SU-DHL-6 (cell line): ENCODE measurements at regions not wholly inside any gene's neighbourhood (a gene's known extent, or its start where the extent isn't known, plus 50 kb on each side); places are given as distances from the start of the nearest gene placed in this dataset.
"Not testable (repeated sequence)": the region's sequence is repeated elsewhere in the genome, so short reads cannot be mapped to it uniquely, and the experiment has no call there.

Source experiments
- H2AFZ ChIP-seq: fragments of 200-600 bp; sonication (generic); 2 replicates; pipeline ENCODE4 v1.6.1; 2014; ENCODE audit warnings: low read depth, mild to moderate bottlenecking, moderate library complexity, mixed read lengths, antibody characterized with exemption, low read length; ENCODE audit not compliant: severe bottlenecking
- H3F3A ChIP-seq: fragments of 200-600 bp; shearing (Covaris generic); 2 replicates; pipeline ENCODE4 v1.6.0; 2016; ENCODE audit warnings: antibody characterized with exemption, mild to moderate bottlenecking; ENCODE audit not compliant: insufficient read depth
- H3K27ac ChIP-seq: fragments of 200-600 bp; sonication (generic); 2 replicates; pipeline ENCODE4 v1.5.1; 2016; ENCODE audit warnings: low read depth, mild to moderate bottlenecking, low read length, moderate library complexity, mixed read lengths
- H3K27me3 ChIP-seq: fragments of 200-600 bp; sonication (generic), shearing (Covaris generic); 2 replicates; pipeline ENCODE4 v1.6.0; 2014; ENCODE audit warnings: mild to moderate bottlenecking, low read length
- H3K36me3 ChIP-seq: fragments of 200-600 bp; sonication (generic); 2 replicates; pipeline ENCODE4 v1.6.1; 2014; ENCODE audit warnings: mild to moderate bottlenecking, low read length, mixed read lengths
- H3K4me2 ChIP-seq: fragments of 300-600, 200-600 bp; shearing (Covaris generic), sonication (generic); 2 replicates; pipeline ENCODE4 v1.6.0; 2014; ENCODE audit warnings: low read length, low read depth, mild to moderate bottlenecking; ENCODE audit not compliant: poor library complexity, severe bottlenecking
- H3K4me3 ChIP-seq: fragments of 200-600 bp; sonication (generic); 2 replicates; pipeline ENCODE4 v1.5.1; 2014; ENCODE audit warnings: antibody characterized with exemption, low read length, mild to moderate bottlenecking, mixed read lengths; ENCODE audit not compliant: insufficient read depth, poor library complexity, severe bottlenecking
- H3K79me2 ChIP-seq: fragments of 200-600 bp; sonication (generic); 2 replicates; pipeline ENCODE4 v1.6.1; 2014; ENCODE audit warnings: mild to moderate bottlenecking, low read length, moderate library complexity; ENCODE audit not compliant: insufficient read depth
- H3K9ac ChIP-seq: fragments of 200-600 bp; sonication (generic); 2 replicates; pipeline ENCODE4 v1.7.0; 2014; ENCODE audit warnings: mild to moderate bottlenecking, low read length
- H3K9me2 ChIP-seq: fragments of 200-600 bp; sonication (generic); replicated peaks from 2 replicates; pipeline ENCODE4 v1.6.1; 2014; ENCODE audit warnings: low read length; ENCODE audit not compliant: insufficient read depth
- H3K9me3 ChIP-seq: fragments of 200-600 bp; sonication (generic); 2 replicates; pipeline ENCODE4 v1.6.1; 2014; ENCODE audit warnings: low read length, mixed read lengths; ENCODE audit not compliant: insufficient read depth
- H4K20me1 ChIP-seq: fragments of 200-600 bp; sonication (generic); 2 replicates; pipeline ENCODE4 v1.6.1; 2014; ENCODE audit warnings: low read depth, mild to moderate bottlenecking, antibody characterized with exemption, low read length, moderate library complexity, mixed read lengths
- CTCF ChIP-seq: fragments of 200-600 bp; sonication (generic); IDR thresholded peaks from one replicate; pipeline ENCODE4 v1.5.1; 2017; ENCODE audit warnings: antibody characterized with exemption, mild to moderate bottlenecking, low read length, moderate library complexity; ENCODE audit not compliant: insufficient read depth, poor library complexity, severe bottlenecking
- EZH2phosphoT487 ChIP-seq: fragments of 200-600 bp; sonication (generic), shearing (Covaris generic); conservative IDR thresholded peaks from 2 replicates; pipeline ENCODE4 v1.6.1; 2018; ENCODE audit warnings: mild to moderate bottlenecking, antibody characterized with exemption, low read length, moderate library complexity, mixed read lengths

- H3K9ac ChIP-seq = no peak overlapping the region
- H3K36me3 ChIP-seq = no peaks in the 10 kb centered on the region
- H3K9me3 ChIP-seq = no peaks in the 10 kb centered on the region
- TF ChIP-seq EZH2phosphoT487 (no peak), CTCF (no peak)
- H3F3A ChIP-seq = no peaks in the 10 kb centered on the region
- no peak overlapping the region for H3K27ac ChIP-seq
- H3K4me2 ChIP-seq = no peak overlapping the region
- no peaks in the 10 kb centered on the region for H3K27me3 ChIP-seq
- H3K9me2 ChIP-seq = no peaks in the 10 kb centered on the region
- no peak overlapping the region for H3K4me3 ChIP-seq
- no peak overlapping the region for H2AFZ ChIP-seq
- H3K79me2 ChIP-seq = no peaks in the 10 kb centered on the region
- no peaks in the 10 kb centered on the region for H4K20me1 ChIP-seq
Observed at GRCh38 chrX:136950211-136950610, 69.7 kb upstream of the RBMX start.

- no peaks in the 10 kb centered on the region for H3F3A ChIP-seq
- H2AFZ ChIP-seq = no peak overlapping the region
- H3K27me3 ChIP-seq = no peaks in the 10 kb centered on the region
- no peak overlapping the region for H3K4me3 ChIP-seq
- no peaks in the 10 kb centered on the region for H3K9me2 ChIP-seq
- no peak overlapping the region for H3K4me2 ChIP-seq
- no peak overlapping the region for H3K27ac ChIP-seq
- H4K20me1 ChIP-seq = no peaks in the 10 kb centered on the region
- H3K9me3 ChIP-seq = no peaks in the 10 kb centered on the region
- H3K9ac ChIP-seq = no peak overlapping the region
- H3K79me2 ChIP-seq = no peaks in the 10 kb centered on the region
- no peaks in the 10 kb centered on the region for H3K36me3 ChIP-seq
- TF ChIP-seq CTCF = no peak
- no peak for TF ChIP-seq EZH2phosphoT487
Observed at GRCh38 chrX:136941396-136942337, 61.1 kb upstream of the RBMX start.

GRCh38 chrX:136936183-136936549, 55.6 kb upstream of the RBMX start:
- Histone ChIP-seq H3K36me3 (no peaks in the 10 kb centered on the region), H3K9ac (no peak overlapping the region), H3K4me3 (no peak overlapping the region), H2AFZ (no peak overlapping the region), H3F3A (no peaks in the 10 kb centered on the region), H4K20me1 (no peaks in the 10 kb centered on the region), H3K4me2 (no peak overlapping the region), H3K9me2 (no peaks in the 10 kb centered on the region), H3K9me3 (no peaks in the 10 kb centered on the region), H3K27me3 (no peaks in the 10 kb centered on the region), H3K79me2 (no peaks in the 10 kb centered on the region), H3K27ac (no peak overlapping the region)
- TF ChIP-seq CTCF = no peak
- TF ChIP-seq EZH2phosphoT487 = no peak

- H3K9me2 ChIP-seq, H4K20me1 ChIP-seq, H3K4me2 ChIP-seq, H3K36me3 ChIP-seq, H3K4me3 ChIP-seq, H3K27ac ChIP-seq, H3K27me3 ChIP-seq, H3K9me3 ChIP-seq, H3K9ac ChIP-seq, H2AFZ ChIP-seq, H3F3A ChIP-seq, H3K79me2 ChIP-seq: not testable (repeated sequence)
Observed at GRCh38 chrX:136935533-136936182, 55.1 kb upstream of the RBMX start.

- H3K9me2 ChIP-seq, H2AFZ ChIP-seq, H3K79me2 ChIP-seq, H3K27me3 ChIP-seq, H3K4me2 ChIP-seq, H3K9me3 ChIP-seq, H3K4me3 ChIP-seq, H4K20me1 ChIP-seq, H3F3A ChIP-seq, H3K9ac ChIP-seq, H3K36me3 ChIP-seq, H3K27ac ChIP-seq: not testable (repeated sequence)
Observed at GRCh38 chrX:136934652-136935051, 54.1 kb upstream of the RBMX start.
